ENCODE measurements at regions not wholly inside any gene's neighbourhood (a gene's known extent, or its start where the extent isn't known, plus 50 kb on each side); places are given as distances from the start of the nearest gene placed in this dataset.

- ChIA-PET POLR2A (ENCODE audit: unreplicated experiment) (interaction anchor here (0.7 kb wide), 1 partner anchor 138 kb away, joined by 35 read pairs; no protein-coding TSS in a partner anchor), CTCF (interaction anchor here (0.5 kb wide), 1 partner anchor 88 kb away, joined by 3 read pairs; no protein-coding TSS in a partner anchor)
- Histone ChIP-seq H2BK15ac (ENCODE audit: low read depth, low read length) (no peak overlapping the region), H4K20me1 (ENCODE audit: insufficient read depth, low read length) (no peaks in the 10 kb centered on the region), H3K79me1 (ENCODE audit: low read depth in 1 of 2, low read length in 2 of 2) (no peaks in the 10 kb centered on the region), H3K23ac (ENCODE audit: low read depth, low read length) (no peak overlapping the region), H3K36me3 (ENCODE audit: control insufficient read depth, insufficient read depth, low read length) (no peaks in the 10 kb centered on the region), H3K4me1 (ENCODE audit: control insufficient read depth, insufficient read depth, low read length) (no peaks in the 10 kb centered on the region), H2BK120ac (ENCODE audit: low read depth, low read length) (no peak overlapping the region), H4K91ac (ENCODE audit: insufficient read depth, low read depth, low read length) (no peak overlapping the region), H2AK9ac (replicated peaks; ENCODE audit: low read depth, low read length, poor library complexity) (no peak overlapping the region), H3K9me1 (ENCODE audit: insufficient read depth, low read length) (peaks cover 3% of the 10 kb centered on the region; the same call in 1 of the 2 replicates), H3K4me2 (ENCODE audit: low read depth, low read length) (no peak overlapping the region), H3K9ac (ENCODE audit: low read depth, low read length) (no peak overlapping the region), H3K14ac (replicated peaks; ENCODE audit: low read depth, low read length) (no peak overlapping the region), H2AK5ac (ENCODE audit: low read depth, low read length) (no peak overlapping the region), H2AFZ (replicated peaks; ENCODE audit: low read length, poor library complexity) (no peak overlapping the region), H3K4me3 (ENCODE audit: insufficient read depth, low read depth, low read length) (no peak overlapping the region), H2BK20ac (ENCODE audit: low read depth, low read length) (no peak overlapping the region), H3K27me3 (ENCODE audit: control insufficient read depth, insufficient read depth, low read length) (peaks cover 38% of the 10 kb centered on the region), H4K8ac (ENCODE audit: low read depth in 2 of 2, low read length in 2 of 2) (no peak overlapping the region), H2BK5ac (ENCODE audit: low read depth, low read length, poor library complexity, severe bottlenecking) (no peak overlapping the region), H4K5ac (ENCODE audit: low read depth, low read length) (no peak overlapping the region), H3K9me3 (ENCODE audit: control insufficient read depth, insufficient read depth, low read length) (peaks cover 12% of the 10 kb centered on the region), H3K56ac (ENCODE audit: extremely low read depth, insufficient read depth, low read length) (no peak overlapping the region), H3K4ac (ENCODE audit: low read depth, low read length) (no peak overlapping the region), H3K18ac (ENCODE audit: low read depth, low read length) (no peak overlapping the region), H3K27ac (ENCODE audit: insufficient read depth, low read length) (no peak overlapping the region)
- ATAC-seq (ENCODE audit: low read depth), result no peak
- WGBS, 2 experiments (ENCODE audit: extremely low coverage in 2 of 2, insufficient read length in 1 of 2), result no CpG with 5 or more reads among the region's 6 CpGs
- dilution Hi-C loops (cut with HindIII; ENCODE audit: low sequenced_read_pairs, unreplicated experiment) (no loop called here), intact Hi-C loops (cut with micrococcal nuclease) (no loop called here), in situ Hi-C loops (cut with MboI; ENCODE audit: low sequenced_read_pairs) (no loop called here)
- no peak for TF ChIP-seq ELK1 (IDR thresholded peaks at IDR 0.05; ENCODE audit: borderline replicate concordance, low read depth, low read length)
- TF ChIP-seq RFX5 (IDR thresholded peaks at IDR 0.05; ENCODE audit: low read depth, low read length), result no peak
- no peak for TF ChIP-seq RCOR1 (IDR thresholded peaks at IDR 0.05; ENCODE audit: insufficient replicate concordance, low read length)
- TF ChIP-seq CEBPB (IDR thresholded peaks at IDR 0.05; ENCODE audit: low read depth, low read length), result no peak
- no peak for TF ChIP-seq MXI1 (IDR thresholded peaks at IDR 0.05; ENCODE audit: borderline replicate concordance, low read depth, low read length)
- TF ChIP-seq CTCF (conservative IDR thresholded peaks at IDR 0.05; ENCODE audit: low read depth, low read length), result no peak
- TF ChIP-seq MAFK (IDR thresholded peaks at IDR 0.05; ENCODE audit: low read depth, low read length), result no peak
- no peak for TF ChIP-seq BHLHE40 (IDR thresholded peaks at IDR 0.05; ENCODE audit: low read depth, low read length)
- no peak for TF ChIP-seq POLR2A (IDR thresholded peaks at IDR 0.05; ENCODE audit: low read depth, low read length)
- TF ChIP-seq MAZ (IDR thresholded peaks at IDR 0.05; ENCODE audit: borderline replicate concordance, low read depth, low read length), result no peak
- TF ChIP-seq USF2 (IDR thresholded peaks at IDR 0.05; ENCODE audit: low read depth, low read length), result no peak
- TF ChIP-seq FOS (IDR thresholded peaks at IDR 0.05; ENCODE audit: low read depth, low read length), result no peak
- TF ChIP-seq CHD1 (IDR thresholded peaks at IDR 0.05; ENCODE audit: low read depth, low read length), result no peak
- TF ChIP-seq NFE2L2 (IDR thresholded peaks at IDR 0.05; ENCODE audit: low read depth, low read length), result no peak
- TF ChIP-seq SMC3 (IDR thresholded peaks at IDR 0.05; ENCODE audit: low read depth, low read length), result no peak
- no TSS peak for BruUV-seq (replicated peaks)
- no peak for DNase-seq
Measured at GRCh38 chr4:183388777-183389176, 55.7 kb upstream of the CDKN2AIP start.
